ENCODE measurements at regions not wholly inside any gene's neighbourhood (a gene's known extent, or its start where the extent isn't known, plus 50 kb on each side); places are given as distances from the start of the nearest gene placed in this dataset.

GRCh38 chr2:217703102-217703501 lies 299.7 kb downstream of the TNS1 start:
- CTCF ChIA-PET: interaction anchor here in 1 of 2 donors (0.6 kb wide), 1 partner anchor 1021 kb away, joined by 3 read pairs; no protein-coding TSS in a partner anchor
- Mint-ChIP-seq H3K27ac (no peak overlapping the region), H3K9me3 (no peaks in the 10 kb centered on the region), H3K27me3 (peaks cover 4 to 7% of the 10 kb centered on the region in 2 donors), H3K36me3 (no peaks in the 10 kb centered on the region), H3K4me1 (no peaks in the 10 kb centered on the region), H3K4me3 (no peak overlapping the region)
- Histone ChIP-seq H3K4me1 (ENCODE audit: control insufficient read depth in 1 of 2, extremely low read depth in 1 of 2, insufficient read depth in 2 of 2, low read length in 2 of 2) (no peaks in the 10 kb centered on the region), H3K27me3 (replicated peaks in 1 of 2; ENCODE audit: control insufficient read depth in 2 of 2, extremely low read depth in 1 of 2, insufficient read depth in 2 of 2, low read length in 1 of 2) (peaks cover 0 to 6% of the 10 kb centered on the region in 2 experiments), H3K27ac (ENCODE audit: low read length) (no peak overlapping the region), H3K9me3 (no peaks in the 10 kb centered on the region), H3K4me3 (ENCODE audit: control insufficient read depth in 1 of 2, extremely low read depth in 1 of 2, low read length in 1 of 2) (no peak overlapping the region), H3K36me3 (ENCODE audit: control insufficient read depth in 2 of 2, extremely low read depth in 1 of 2, insufficient read depth in 1 of 2, low read length in 1 of 2) (no peaks in the 10 kb centered on the region)
- 83% methylated on average over 2 of the region's 5 CpGs for WGBS (ENCODE audit: insufficient coverage)
- DNase-seq (no peak), ATAC-seq (replicated peaks in 1 of 4) (no peak)
- POLR2A ChIA-PET: no interaction called here

GRCh38 chr2:217701622-217702021 lies 301.2 kb downstream of the TNS1 start:
- Mint-ChIP-seq H3K9me3 (no peaks in the 10 kb centered on the region), H3K36me3 (peaks cover 6% of the 10 kb centered on the region), H3K27ac (no peak overlapping the region), H3K4me1 (no peaks in the 10 kb centered on the region), H3K4me3 (no peak overlapping the region), H3K27me3 (peaks cover 4 to 7% of the 10 kb centered on the region in 2 donors)
- H3K27me3 ChIP-seq (replicated peaks in 1 of 2; ENCODE audit: control insufficient read depth in 2 of 2, extremely low read depth in 1 of 2, insufficient read depth in 2 of 2, low read length in 1 of 2): peaks cover 0 to 6% of the 10 kb centered on the region in 2 experiments
- H3K4me1 ChIP-seq (ENCODE audit: control insufficient read depth in 1 of 2, extremely low read depth in 1 of 2, insufficient read depth in 2 of 2, low read length in 2 of 2): no peaks in the 10 kb centered on the region
- H3K9me3 ChIP-seq: no peaks in the 10 kb centered on the region
- no peak for DNase-seq
- no CpG with 5 or more reads among the region's 5 CpGs for WGBS (ENCODE audit: insufficient coverage)
- ATAC-seq (replicated peaks in 1 of 4): no peak
- no peak overlapping the region for H3K27ac ChIP-seq (ENCODE audit: low read length)
- no peaks in the 10 kb centered on the region for H3K36me3 ChIP-seq (ENCODE audit: control insufficient read depth in 2 of 2, extremely low read depth in 1 of 2, insufficient read depth in 1 of 2, low read length in 1 of 2)
- ChIA-PET POLR2A (no interaction called here), CTCF (no interaction called here)
- no peak overlapping the region for H3K4me3 ChIP-seq (ENCODE audit: control insufficient read depth in 1 of 2, extremely low read depth in 1 of 2, low read length in 1 of 2)

DNA sequence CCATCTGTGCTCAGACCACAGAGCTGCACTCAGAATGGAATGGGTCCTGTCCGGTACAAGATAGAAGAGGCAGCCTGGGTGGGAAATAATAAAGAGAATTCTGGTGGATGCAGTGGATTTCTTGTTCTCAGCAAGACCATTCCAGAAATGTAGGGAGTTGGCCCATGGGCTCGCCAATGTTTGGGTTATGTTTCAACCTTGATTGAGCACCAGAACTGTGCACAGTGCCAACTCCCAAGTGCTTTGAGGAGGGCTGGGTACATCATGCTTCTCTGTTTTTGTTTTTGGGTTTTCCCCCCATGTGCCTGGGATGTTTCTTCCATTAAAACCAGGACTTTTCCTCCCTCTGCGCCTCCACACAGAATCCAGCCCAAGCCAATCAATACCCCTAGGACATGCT lies 304.1 kb downstream of the TNS1 start:
- Histone ChIP-seq H3K27ac (ENCODE audit: low read length) (no peak overlapping the region), H3K36me3 (ENCODE audit: control insufficient read depth in 2 of 2, extremely low read depth in 1 of 2, insufficient read depth in 1 of 2, low read length in 1 of 2) (no peaks in the 10 kb centered on the region), H3K27me3 (replicated peaks in 1 of 2; ENCODE audit: control insufficient read depth in 2 of 2, extremely low read depth in 1 of 2, insufficient read depth in 2 of 2, low read length in 1 of 2) (peaks cover 0 to 3% of the 10 kb centered on the region in 2 experiments), H3K4me3 (ENCODE audit: control insufficient read depth in 1 of 2, extremely low read depth in 1 of 2, low read length in 1 of 2) (no peak overlapping the region), H3K4me1 (ENCODE audit: control insufficient read depth in 1 of 2, extremely low read depth in 1 of 2, insufficient read depth in 2 of 2, low read length in 2 of 2) (no peaks in the 10 kb centered on the region), H3K9me3 (no peaks in the 10 kb centered on the region)
- ChIA-PET CTCF (no interaction called here), POLR2A (interaction anchor here in 1 of 2 donors (0.6 kb wide), 1 partner anchor 13 kb away, joined by 3 read pairs; no protein-coding TSS in a partner anchor)
- Mint-ChIP-seq H3K4me1 (no peaks in the 10 kb centered on the region), H3K9me3 (no peaks in the 10 kb centered on the region), H3K27ac (no peak overlapping the region), H3K36me3 (peaks cover 8% of the 10 kb centered on the region), H3K27me3 (peaks cover 4 to 7% of the 10 kb centered on the region in 2 donors), H3K4me3 (no peak overlapping the region)
- ATAC-seq (replicated peaks in 1 of 4) (no peak), DNase-seq (no peak)
- 81% methylated on average over 2 of the region's 3 CpGs for WGBS (ENCODE audit: insufficient coverage)

- CTCF ChIA-PET: interaction anchor here in 1 of 2 donors (0.7 kb wide), 1 partner anchor 1023 kb away, joined by 3 read pairs; no protein-coding TSS in a partner anchor
- no peak overlapping the region for H3K27ac Mint-ChIP-seq
Measured at GRCh38 chr2:217695033-217695520, 307.7 kb downstream of the TNS1 start.

GRCh38 chr2:217694291-217694690 lies 308.5 kb downstream of the TNS1 start:
- ATAC-seq (replicated peaks in 1 of 4) (no peak), DNase-seq (no peak)
- Mint-ChIP-seq H3K27me3 (peaks cover 2 to 3% of the 10 kb centered on the region in 2 donors), H3K4me1 (no peaks in the 10 kb centered on the region), H3K4me3 (no peak overlapping the region), H3K27ac (no peak overlapping the region), H3K9me3 (no peaks in the 10 kb centered on the region), H3K36me3 (peaks cover 8% of the 10 kb centered on the region)
- CTCF ChIA-PET: interaction anchor here in 1 of 2 donors (0.5 kb wide), 1 partner anchor 1012 kb away, joined by 4 read pairs; no protein-coding TSS in a partner anchor
- H3K9me3 ChIP-seq: no peaks in the 10 kb centered on the region
- H3K4me3 ChIP-seq (ENCODE audit: control insufficient read depth in 1 of 2, extremely low read depth in 1 of 2, low read length in 1 of 2): no peak overlapping the region
- H3K27me3 ChIP-seq (replicated peaks in 1 of 2; ENCODE audit: control insufficient read depth in 2 of 2, extremely low read depth in 1 of 2, insufficient read depth in 2 of 2, low read length in 1 of 2): no peaks in the 10 kb centered on the region
- H3K27ac ChIP-seq (ENCODE audit: low read length): no peak overlapping the region
- H3K36me3 ChIP-seq (ENCODE audit: control insufficient read depth in 2 of 2, extremely low read depth in 1 of 2, insufficient read depth in 1 of 2, low read length in 1 of 2): no peaks in the 10 kb centered on the region
- no CpG with 5 or more reads among the region's 1 CpG for WGBS (ENCODE audit: insufficient coverage)
- POLR2A ChIA-PET: no interaction called here
- H3K4me1 ChIP-seq (ENCODE audit: control insufficient read depth in 1 of 2, extremely low read depth in 1 of 2, insufficient read depth in 2 of 2, low read length in 2 of 2): no peaks in the 10 kb centered on the region

More at GRCh38 chr2:217695033-217695520, 307.7 kb downstream of the TNS1 start:
- no CpG with 5 or more reads among the region's 3 CpGs for WGBS (ENCODE audit: insufficient coverage)
- H3K36me3 ChIP-seq (ENCODE audit: control insufficient read depth in 2 of 2, extremely low read depth in 1 of 2, insufficient read depth in 1 of 2, low read length in 1 of 2): no peaks in the 10 kb centered on the region
- Mint-ChIP-seq H3K9me3 (no peaks in the 10 kb centered on the region), H3K4me3 (no peak overlapping the region), H3K36me3 (peaks cover 8% of the 10 kb centered on the region), H3K4me1 (no peaks in the 10 kb centered on the region), H3K27me3 (peaks cover 3 to 4% of the 10 kb centered on the region in 2 donors)
- POLR2A ChIA-PET: no interaction called here
- DNase-seq (no peak), ATAC-seq (replicated peaks in 1 of 4) (no peak)
- H3K27me3 ChIP-seq (replicated peaks in 1 of 2; ENCODE audit: control insufficient read depth in 2 of 2, extremely low read depth in 1 of 2, insufficient read depth in 2 of 2, low read length in 1 of 2): no peaks in the 10 kb centered on the region
- H3K27ac ChIP-seq (ENCODE audit: low read length): no peak overlapping the region
- H3K9me3 ChIP-seq: no peaks in the 10 kb centered on the region
- H3K4me3 ChIP-seq (ENCODE audit: control insufficient read depth in 1 of 2, extremely low read depth in 1 of 2, low read length in 1 of 2): no peak overlapping the region
- H3K4me1 ChIP-seq (ENCODE audit: control insufficient read depth in 1 of 2, extremely low read depth in 1 of 2, insufficient read depth in 2 of 2, low read length in 2 of 2): no peaks in the 10 kb centered on the region

DNA sequence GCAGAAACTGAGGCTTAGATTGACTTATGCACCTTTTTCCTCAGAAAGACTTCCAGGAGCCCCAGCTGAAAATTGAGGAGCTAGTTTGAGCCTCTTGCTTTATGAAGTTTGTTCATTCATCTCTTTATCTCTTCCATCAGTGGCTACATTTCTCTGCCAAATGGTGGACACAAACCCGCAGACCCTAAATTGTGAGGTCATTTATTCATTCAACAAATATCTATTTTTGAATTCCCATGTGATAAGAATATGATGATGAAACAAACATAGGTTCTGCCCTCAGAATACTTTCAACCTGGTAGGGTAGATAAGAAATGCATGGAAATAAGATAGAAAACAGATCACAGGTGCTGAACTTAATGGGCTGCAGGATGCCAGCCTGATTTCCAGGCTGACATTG lies 309.4 kb downstream of the TNS1 start:
- Mint-ChIP-seq H3K27ac (no peak overlapping the region), H3K4me3 (no peak overlapping the region), H3K4me1 (no peaks in the 10 kb centered on the region), H3K36me3 (peaks cover 8% of the 10 kb centered on the region), H3K9me3 (no peaks in the 10 kb centered on the region), H3K27me3 (no peaks in the 10 kb centered on the region)
- Histone ChIP-seq H3K36me3 (ENCODE audit: control insufficient read depth in 2 of 2, extremely low read depth in 1 of 2, insufficient read depth in 1 of 2, low read length in 1 of 2) (no peaks in the 10 kb centered on the region), H3K9me3 (no peaks in the 10 kb centered on the region), H3K4me1 (ENCODE audit: control insufficient read depth in 1 of 2, extremely low read depth in 1 of 2, insufficient read depth in 2 of 2, low read length in 2 of 2) (no peaks in the 10 kb centered on the region), H3K27me3 (replicated peaks in 1 of 2; ENCODE audit: control insufficient read depth in 2 of 2, extremely low read depth in 1 of 2, insufficient read depth in 2 of 2, low read length in 1 of 2) (no peaks in the 10 kb centered on the region), H3K27ac (ENCODE audit: low read length) (no peak overlapping the region), H3K4me3 (ENCODE audit: control insufficient read depth in 1 of 2, extremely low read depth in 1 of 2, low read length in 1 of 2) (no peak overlapping the region)
- ATAC-seq (replicated peaks in 1 of 4) (no peak), DNase-seq (no peak)
- ChIA-PET POLR2A (no interaction called here), CTCF (no interaction called here)
- no CpG with 5 or more reads among the region's 1 CpG for WGBS (ENCODE audit: insufficient coverage)
